Natural killer cell (primary cell): ENCODE measurements at regions not wholly inside any gene's neighbourhood (a gene's known extent, or its start where the extent isn't known, plus 50 kb on each side); places are given as distances from the start of the nearest gene placed in this dataset.

Experiments used
- ATAC-seq, 3 donors: fragments of 150-1000 bp in 2 of 3; fragments of 200-7000 bp in 1 of 3; cut with Tn5 transposase; 1 replicate in 1 of 3; 2 replicates in 2 of 3; pipeline ENCODE4 v1.10.0; 2021; ENCODE audit warnings: mild to moderate bottlenecking in 2 of 3, moderate library complexity in 2 of 3
- DNase-seq, 2 donors: peaks; one replicate each; pipeline versions ENCODE4 v3.0.0 to v3.0.0-alpha.2; 2013 to 2021; ENCODE audit warnings: mixed read lengths in 1 of 2
- H3K27ac ChIP-seq: one replicate; pipeline ENCODE4 v1.5.1; 2013; ENCODE audit warnings: mild to moderate bottlenecking, low read length
- H3K27me3 ChIP-seq: one replicate; pipeline ENCODE4 v1.6.1; 2013; ENCODE audit warnings: low read length; ENCODE audit not compliant: control insufficient read depth, insufficient read depth
- H3K36me3 ChIP-seq: one replicate; pipeline ENCODE4 v1.6.1; 2013; ENCODE audit warnings: low read length; ENCODE audit not compliant: control insufficient read depth, insufficient read depth
- H3K4me1 ChIP-seq: one replicate; pipeline ENCODE4 v1.6.1; 2013; ENCODE audit warnings: low read length; ENCODE audit not compliant: control insufficient read depth, insufficient read depth
- H3K4me3 ChIP-seq: one replicate; pipeline ENCODE4 v1.5.1; 2013; ENCODE audit warnings: low read length
- H3K9me3 ChIP-seq: one replicate; pipeline ENCODE4 v1.6.1; 2013; ENCODE audit warnings: low read length; ENCODE audit not compliant: control insufficient read depth, insufficient read depth
- H3K27ac Mint-ChIP-seq, 2 donors: one replicate each; pipeline ENCODE4 v1.8.0; 2022; ENCODE audit warnings: mild to moderate bottlenecking in 2 of 2, mixed read lengths in 2 of 2, moderate library complexity in 1 of 2
- H3K27me3 Mint-ChIP-seq, 2 donors: one replicate each; pipeline ENCODE4 v1.8.0; 2022; ENCODE audit warnings: low read depth in 2 of 2, mixed read lengths in 2 of 2
- H3K36me3 Mint-ChIP-seq: one replicate; pipeline ENCODE4 v1.8.0; 2022; ENCODE audit warnings: mixed read lengths
- H3K4me1 Mint-ChIP-seq, 2 donors: one replicate each; pipeline ENCODE4 v1.8.0; 2022; ENCODE audit warnings: mixed read lengths in 2 of 2
- H3K4me3 Mint-ChIP-seq: one replicate; pipeline ENCODE4 v1.8.0; 2022; ENCODE audit warnings: mild to moderate bottlenecking, moderate library complexity, mixed read lengths
- H3K9me3 Mint-ChIP-seq, 2 donors: one replicate each; pipeline ENCODE4 v1.8.0; 2022; ENCODE audit warnings: mixed read lengths in 2 of 2
- CTCF ChIP-seq: fragments of 200-600 bp; IDR thresholded peaks from one replicate; pipeline ENCODE4 v1.8.0; 2022; ENCODE audit warnings: antibody characterized with exemption
- WGBS: methylation state at CpG from one replicate; pipeline ENCODE4 v1.1.7; 2013; ENCODE audit warnings: missing lambda C conversion rate; ENCODE audit not compliant: insufficient coverage; 5-methylcytosine and 5-hydroxymethylcytosine counted together
- intact Hi-C: fragments of 100-400 bp; cut with micrococcal nuclease; formaldehyde crosslinking; loops from one replicate; pipeline ENCODE4 v1.14.2; 2022

- 76% methylated on average over 3 of the region's 3 CpGs for WGBS
- Histone ChIP-seq H3K36me3 (no peaks in the 10 kb centered on the region), H3K4me1 (no peaks in the 10 kb centered on the region), H3K27ac (no peak overlapping the region), H3K27me3 (no peaks in the 10 kb centered on the region), H3K9me3 (peaks cover 4% of the 10 kb centered on the region), H3K4me3 (no peak overlapping the region)
- H3K27me3 Mint-ChIP-seq: no peaks in the 10 kb centered on the region
- no peak overlapping the region for H3K27ac Mint-ChIP-seq
- intact Hi-C loops: no loop called here
- no peak for TF ChIP-seq CTCF
- DNase-seq (no peak), ATAC-seq (no peak)
- H3K9me3 Mint-ChIP-seq: peaks cover 20 to 21% of the 10 kb centered on the region in 2 donors
- H3K4me1 Mint-ChIP-seq: no peaks in the 10 kb centered on the region
- H3K36me3 Mint-ChIP-seq: no peaks in the 10 kb centered on the region
- no peak overlapping the region for H3K4me3 Mint-ChIP-seq
Measured at GRCh38 chr3:116849261-116849688, 139.7 kb downstream of the TUSC7 start.

GRCh38 chr3:116852803-116853202, 143.2 kb downstream of the TUSC7 start:
- no peak overlapping the region for H3K4me3 Mint-ChIP-seq
- Histone ChIP-seq H3K36me3 (no peaks in the 10 kb centered on the region), H3K27ac (no peak overlapping the region), H3K27me3 (no peaks in the 10 kb centered on the region), H3K4me1 (no peaks in the 10 kb centered on the region), H3K4me3 (no peak overlapping the region), H3K9me3 (peaks cover 4% of the 10 kb centered on the region)
- no peak for ATAC-seq
- H3K27ac Mint-ChIP-seq: no peak overlapping the region
- 87% methylated on average over 5 of the region's 5 CpGs for whole genome bisulfite sequencing
- intact Hi-C loops: no loop called here
- DNase-seq: no peak
- no peak for TF ChIP-seq CTCF
- H3K27me3 Mint-ChIP-seq: no peaks in the 10 kb centered on the region
- peaks cover 11% of the 10 kb centered on the region in 2 donors for H3K9me3 Mint-ChIP-seq
- H3K4me1 Mint-ChIP-seq: no peaks in the 10 kb centered on the region
- H3K36me3 Mint-ChIP-seq: no peaks in the 10 kb centered on the region

- Histone ChIP-seq H3K27ac (no peak overlapping the region), H3K4me3 (no peak overlapping the region), H3K36me3 (no peaks in the 10 kb centered on the region), H3K9me3 (no peaks in the 10 kb centered on the region), H3K27me3 (no peaks in the 10 kb centered on the region), H3K4me1 (no peaks in the 10 kb centered on the region)
- DNase-seq: no peak
- Mint-ChIP-seq H3K4me3 (no peak overlapping the region), H3K36me3 (no peaks in the 10 kb centered on the region), H3K27me3 (no peaks in the 10 kb centered on the region), H3K9me3 (peaks cover 0 to 3% of the 10 kb centered on the region in 2 donors), H3K27ac (no peak overlapping the region), H3K4me1 (no peaks in the 10 kb centered on the region)
- no peak for TF ChIP-seq CTCF
- WGBS: 57% methylated on average over 2 of the region's 3 CpGs
- no peak for ATAC-seq
- intact Hi-C loops: no loop called here
Measured at GRCh38 chr3:116863270-116863770, 153.7 kb downstream of the TUSC7 start.
